ENCODE measurements at regions not wholly inside any gene's neighbourhood (a gene's known extent, or its start where the extent isn't known, plus 50 kb on each side); places are given as distances from the start of the nearest gene placed in this dataset.

- DNase-seq (ENCODE audit: low read depth, low spot score) (no peak), ATAC-seq (no peak)
- Histone ChIP-seq H3K27me3 (ENCODE audit: control insufficient read depth, insufficient read depth, low read length) (no peaks in the 10 kb centered on the region), H3K36me3 (ENCODE audit: control insufficient read depth, insufficient read depth, low read length) (no peaks in the 10 kb centered on the region), H3K4me3 (ENCODE audit: low read depth in 2 of 2, low read length in 2 of 2) (no peak overlapping the region), H3K27ac (ENCODE audit: low read length) (no peak overlapping the region), H3K9me3 (ENCODE audit: control insufficient read depth, insufficient read depth, low read depth, low read length) (no peaks in the 10 kb centered on the region), H3K4me1 (ENCODE audit: control insufficient read depth, insufficient read depth, low read length) (no peaks in the 10 kb centered on the region)
- BruUV-seq (replicated peaks), result no TSS peak
- in situ Hi-C loops (cut with HindIII; ENCODE audit: low pct_unique_long_range_greater_than_20kb, low sequenced_read_pairs) (no loop called here), intact Hi-C loops (cut with micrococcal nuclease; ENCODE audit: unreplicated experiment) (no loop called here)
- ChIA-PET POLR2A (no interaction called here), CTCF (no interaction called here)
- TF ChIP-seq SIN3A (IDR thresholded peaks at IDR 0.05; ENCODE audit: borderline replicate concordance, insufficient read depth, low read depth, low read length) (no peak), POLR2AphosphoS5 (IDR thresholded peaks at IDR 0.05; ENCODE audit: low read depth, low read length) (no peak), TCF7L2 (IDR thresholded peaks at IDR 0.05; ENCODE audit: low read depth, low read length) (no peak), CTCF (IDR thresholded peaks at IDR 0.05) (no peak), REST (IDR thresholded peaks at IDR 0.05; ENCODE audit: insufficient read depth in 1 of 2, low read depth in 2 of 2, low read length in 1 of 2) (no peak)
Measured at GRCh38 chr13:44678197-44678596, 102.1 kb upstream of the TSC22D1 start.

GRCh38 chr13:44676534-44676933 lies 100.4 kb upstream of the TSC22D1 start:
- Histone ChIP-seq H3K4me1 (ENCODE audit: control insufficient read depth, insufficient read depth, low read length) (no peaks in the 10 kb centered on the region), H3K27ac (ENCODE audit: low read length) (no peak overlapping the region), H3K27me3 (ENCODE audit: control insufficient read depth, insufficient read depth, low read length) (no peaks in the 10 kb centered on the region), H3K36me3 (ENCODE audit: control insufficient read depth, insufficient read depth, low read length) (no peaks in the 10 kb centered on the region), H3K9me3 (ENCODE audit: control insufficient read depth, insufficient read depth, low read depth, low read length) (no peaks in the 10 kb centered on the region), H3K4me3 (ENCODE audit: low read depth in 2 of 2, low read length in 2 of 2) (no peak overlapping the region)
- TF ChIP-seq CTCF (IDR thresholded peaks at IDR 0.05) (no peak), REST (IDR thresholded peaks at IDR 0.05; ENCODE audit: insufficient read depth in 1 of 2, low read depth in 2 of 2, low read length in 1 of 2) (no peak)
- ChIA-PET CTCF (no interaction called here), POLR2A (no interaction called here)
- intact Hi-C loops (cut with micrococcal nuclease; ENCODE audit: unreplicated experiment) (no loop called here), in situ Hi-C loops (cut with HindIII; ENCODE audit: low pct_unique_long_range_greater_than_20kb, low sequenced_read_pairs) (no loop called here)
- ATAC-seq (no peak), DNase-seq (ENCODE audit: low read depth, low spot score) (no peak)
- no TSS peak for BruUV-seq (replicated peaks)
